ENCODE measurements at regions not wholly inside any gene's neighbourhood (a gene's known extent, or its start where the extent isn't known, plus 50 kb on each side); places are given as distances from the start of the nearest gene placed in this dataset.

DNA sequence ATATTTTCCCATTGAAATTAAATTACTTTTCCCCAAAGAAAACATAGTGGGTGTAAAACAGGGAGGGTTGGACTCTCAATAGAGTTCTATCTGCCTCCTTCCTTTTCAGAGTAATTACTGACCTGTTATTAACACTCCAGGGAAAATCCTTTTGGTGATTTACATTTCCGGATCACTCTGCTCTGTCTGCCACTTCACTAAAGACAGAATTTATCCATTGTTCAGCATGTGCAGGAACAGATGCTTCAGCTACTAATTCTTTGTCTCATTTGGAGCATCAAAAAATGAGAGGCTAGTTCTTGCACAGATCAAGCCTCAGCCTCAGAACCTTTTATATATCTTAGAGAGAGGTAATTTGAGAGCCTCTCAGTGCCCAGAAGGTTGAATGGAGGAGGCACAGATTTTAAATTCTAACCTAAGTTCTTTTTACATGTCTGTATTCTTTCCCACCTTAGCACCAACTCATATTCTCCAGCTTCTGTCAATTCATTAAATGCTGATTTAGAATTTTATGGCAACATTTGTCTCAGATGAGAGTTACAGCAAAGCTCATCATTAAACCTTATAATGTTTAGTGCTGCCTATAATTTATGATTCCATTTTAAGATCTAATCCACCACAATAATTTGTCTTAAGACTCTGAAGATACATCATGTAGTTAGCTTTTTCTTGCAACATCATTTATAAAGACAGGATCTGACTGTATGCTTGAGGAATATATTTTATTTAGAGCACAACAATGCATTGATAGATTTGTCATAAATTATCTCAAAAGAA lies 1494.4 kb downstream of the STIM2 start:
- DNase-seq = no peak

DNA sequence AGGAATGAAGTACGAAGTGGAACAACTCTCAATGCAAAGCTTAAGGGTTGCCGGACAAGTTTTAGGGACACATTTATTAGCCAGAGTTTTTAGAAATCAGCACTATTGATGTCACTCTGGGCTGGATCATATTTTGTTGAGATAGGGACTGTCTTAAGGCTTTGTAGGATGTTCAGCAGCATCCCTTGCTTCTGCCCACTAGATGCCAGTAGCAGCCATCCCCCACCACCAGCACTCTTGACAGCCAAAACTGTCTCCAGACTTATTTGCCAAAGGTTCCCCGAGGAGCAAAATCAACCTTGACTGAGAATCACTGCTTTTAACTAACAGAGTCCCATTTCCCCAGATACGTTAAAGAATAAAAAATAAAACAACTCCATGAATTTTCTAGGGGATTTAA lies 1497.3 kb downstream of the STIM2 start:
- no peak for DNase-seq

DNA sequence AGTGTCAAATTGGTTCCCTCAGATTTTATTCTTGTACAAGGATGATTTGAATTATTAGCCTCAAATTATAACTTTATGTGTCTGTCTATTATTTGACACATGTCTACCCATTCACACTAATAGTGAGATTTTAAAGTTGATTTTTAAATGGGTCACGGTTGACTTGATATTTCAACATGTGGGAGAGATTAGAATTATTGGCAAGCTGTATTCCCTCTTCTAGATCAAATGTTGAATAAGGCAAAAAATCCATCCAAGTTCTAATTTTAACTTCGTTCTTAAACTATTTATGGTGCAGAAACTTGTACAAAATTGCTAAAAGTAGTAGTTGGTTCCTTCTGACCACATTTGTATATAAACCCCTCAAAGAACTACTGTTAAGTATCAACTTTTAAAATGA lies 1498.0 kb downstream of the STIM2 start:
- DNase-seq = no peak

- DNase-seq = no peak
Observed at GRCh38 chr4:28360681-28361080, 1500.0 kb downstream of the STIM2 start.

DNA sequence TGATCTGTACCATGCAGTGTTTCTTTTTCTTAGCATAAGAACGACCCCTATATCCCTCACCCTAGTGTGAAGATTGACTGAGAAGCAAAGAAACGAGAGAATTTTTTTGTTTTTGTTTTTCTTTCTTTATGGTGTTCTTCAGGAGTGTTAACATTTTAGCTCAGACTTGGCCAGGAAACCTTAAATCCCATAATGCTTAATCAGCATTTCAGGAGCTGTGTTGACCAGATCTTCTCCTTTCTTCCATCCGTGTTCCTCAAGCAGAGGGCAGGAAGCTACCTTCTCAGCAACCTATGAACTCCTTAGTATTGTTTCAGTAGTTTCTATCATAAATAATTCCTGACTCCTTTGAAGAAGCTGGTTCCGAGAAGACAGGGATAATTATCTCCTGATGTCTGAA lies 1501.5 kb downstream of the STIM2 start:
- no peak for DNase-seq

GRCh38 chr4:28369499-28369898 lies 1508.9 kb downstream of the STIM2 start:
- no peak for DNase-seq

GRCh38 chr4:28373191-28373590 lies 1512.5 kb downstream of the STIM2 start:
- DNase-seq = no peak

DNA sequence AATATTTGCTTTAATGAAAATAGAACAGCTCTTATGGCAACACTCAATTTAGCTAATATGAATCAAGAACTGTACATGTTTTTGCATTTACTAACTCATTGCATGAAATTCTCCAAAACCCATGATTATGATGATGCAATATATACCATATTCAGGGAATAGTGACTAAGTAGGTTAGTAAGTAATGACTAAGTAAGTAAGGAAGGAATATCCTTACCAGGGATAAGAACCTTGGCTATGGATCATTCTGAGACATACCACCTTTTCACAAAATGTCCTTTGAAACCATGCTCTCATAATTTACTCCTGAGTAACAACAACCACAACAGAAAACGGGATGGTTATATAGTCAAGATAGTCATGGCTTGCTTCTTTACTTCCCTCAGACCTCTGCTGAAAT lies 1513.0 kb downstream of the STIM2 start:
- no peak for DNase-seq

GRCh38 chr4:28378109-28378830 lies 1517.6 kb downstream of the STIM2 start:
- no peak for DNase-seq

GRCh38 chr4:28385801-28386200 lies 1525.2 kb downstream of the STIM2 start:
- no peak for DNase-seq

DNA sequence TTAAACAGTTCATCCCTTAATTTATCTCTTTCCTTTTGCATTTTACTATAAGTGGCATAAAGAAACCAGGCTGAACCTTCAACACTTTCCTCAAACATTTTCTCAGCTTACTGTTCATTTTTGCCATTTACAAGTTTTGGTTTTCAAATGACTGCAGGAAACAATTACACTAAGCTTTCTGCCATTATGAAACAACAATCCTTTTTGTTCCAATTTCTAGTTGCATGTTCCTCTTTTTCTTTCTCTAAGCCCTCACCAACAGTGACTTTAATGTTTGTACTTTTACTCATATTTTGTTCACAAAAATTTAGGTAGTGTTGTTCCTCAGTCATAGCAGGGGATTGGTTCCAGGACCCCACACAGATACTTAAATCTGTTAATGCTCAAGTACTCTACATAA lies 1526.1 kb downstream of the STIM2 start:
- no peak for DNase-seq

DNA sequence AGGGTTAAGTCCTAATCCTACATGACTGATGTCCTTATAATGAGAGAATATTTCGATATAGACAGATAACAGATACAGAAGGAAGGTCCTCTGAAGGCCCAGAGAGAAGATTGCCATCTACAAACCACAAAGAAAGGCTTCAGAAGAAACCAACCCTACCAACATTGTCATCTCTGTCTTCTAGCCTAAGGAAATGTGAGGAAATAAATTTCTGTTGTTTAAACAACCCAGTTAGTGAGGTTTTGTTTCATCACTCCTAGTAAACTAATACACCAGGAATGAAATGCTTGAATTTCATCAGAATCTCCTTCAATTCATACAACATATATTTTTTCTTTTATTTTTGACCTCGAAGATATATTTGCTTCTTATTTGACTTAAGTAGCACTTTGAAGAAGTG lies 1527.8 kb downstream of the STIM2 start:
- no peak for DNase-seq

DNA sequence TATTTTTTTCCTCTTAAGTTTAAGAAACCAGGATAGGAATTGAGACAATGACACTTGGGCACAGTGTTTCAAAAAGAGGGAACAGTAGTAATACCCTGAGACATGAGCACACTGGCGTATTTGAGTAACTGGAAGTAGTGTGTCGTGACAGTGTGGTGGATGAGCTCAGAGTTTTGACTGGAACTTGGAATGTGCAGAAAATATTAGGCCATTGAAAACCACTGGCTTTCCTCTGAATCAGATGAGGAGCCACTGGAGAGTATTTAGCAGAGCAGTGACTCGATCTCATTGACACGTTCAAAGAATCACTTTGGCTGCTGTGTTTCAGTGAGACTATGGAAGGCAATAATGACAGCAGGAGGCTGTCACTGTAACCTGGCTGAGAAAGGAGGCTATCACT lies 1531.2 kb downstream of the STIM2 start:
- no peak for DNase-seq

DNA sequence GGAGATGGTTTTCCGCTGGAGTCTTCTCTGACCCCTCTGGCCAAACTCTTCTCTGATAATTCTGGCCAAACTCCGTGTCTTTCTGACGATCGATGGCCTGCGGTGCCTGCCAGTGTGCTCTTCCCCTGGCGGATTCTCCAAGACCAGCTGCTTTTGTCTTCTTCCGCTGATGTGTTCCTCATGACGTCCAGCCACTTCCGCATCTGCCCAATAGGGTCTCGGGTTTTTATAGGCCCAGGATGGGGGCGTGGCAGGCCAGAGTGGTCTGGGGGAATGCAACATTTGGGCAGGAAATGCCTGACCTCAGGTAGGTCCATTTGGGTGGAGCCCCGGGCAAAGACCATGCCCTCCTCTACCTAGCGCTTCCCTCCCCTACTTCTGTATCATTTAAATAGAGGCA lies 1542.1 kb downstream of the STIM2 start:
- no peak for DNase-seq

DNA sequence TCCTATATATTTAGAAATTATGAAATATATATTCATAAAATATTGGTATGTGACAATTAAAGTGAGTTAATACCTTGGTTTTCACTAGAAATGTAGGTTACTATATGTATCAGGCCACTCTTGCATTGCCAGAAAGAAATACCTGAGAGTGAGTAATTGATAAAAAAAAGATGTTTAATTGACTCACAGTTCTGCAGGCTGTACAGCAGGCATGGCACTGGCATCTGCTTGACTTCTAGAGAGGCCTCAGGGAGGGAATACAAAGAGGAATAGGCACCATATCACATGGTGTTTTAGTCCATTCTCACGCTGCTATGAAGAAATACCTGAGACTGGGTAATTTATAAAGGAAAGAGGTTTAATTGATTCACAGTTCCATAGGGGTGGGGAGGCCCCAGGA lies 1560.6 kb downstream of the STIM2 start:
- no peak for DNase-seq

GRCh38 chr4:28426251-28426650 lies 1565.6 kb downstream of the STIM2 start:
- no peak for DNase-seq

DNA sequence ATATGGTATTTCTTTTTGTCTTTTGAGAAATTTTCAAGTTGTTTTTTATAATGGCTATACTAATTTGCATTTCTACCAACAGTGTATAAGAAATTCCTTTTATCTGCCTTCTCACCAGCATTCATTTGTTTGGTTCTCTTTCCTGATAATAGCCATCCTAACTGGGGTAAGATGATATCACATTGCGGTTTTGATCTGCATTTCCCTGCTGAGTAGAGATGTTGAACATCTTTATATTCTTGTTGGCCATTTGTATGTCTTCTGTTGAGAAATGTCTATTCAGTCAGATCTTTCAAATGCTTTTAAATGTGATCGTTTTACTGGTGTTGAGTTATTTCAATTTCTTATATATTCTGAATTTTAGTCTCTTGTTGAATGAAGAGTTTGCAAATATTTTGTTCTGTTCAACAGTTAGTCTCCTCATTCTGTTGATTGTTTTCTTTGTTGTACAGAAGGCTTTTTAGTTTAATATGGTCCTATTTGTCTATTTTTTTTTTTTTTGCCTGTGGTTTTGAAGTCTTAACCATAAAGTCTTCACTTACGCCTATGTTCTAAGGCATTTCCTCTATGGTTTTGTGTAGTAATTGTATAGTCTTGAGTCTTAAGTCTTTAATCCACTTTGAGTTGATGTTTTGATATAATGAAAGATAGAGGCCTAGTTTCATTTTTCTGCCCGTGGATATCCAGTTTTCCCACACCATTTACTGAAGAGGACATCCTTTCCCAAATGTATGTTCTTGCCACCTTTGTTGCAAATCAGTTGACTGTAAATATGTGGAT lies 1566.9 kb downstream of the STIM2 start:
- no peak for DNase-seq

DNA sequence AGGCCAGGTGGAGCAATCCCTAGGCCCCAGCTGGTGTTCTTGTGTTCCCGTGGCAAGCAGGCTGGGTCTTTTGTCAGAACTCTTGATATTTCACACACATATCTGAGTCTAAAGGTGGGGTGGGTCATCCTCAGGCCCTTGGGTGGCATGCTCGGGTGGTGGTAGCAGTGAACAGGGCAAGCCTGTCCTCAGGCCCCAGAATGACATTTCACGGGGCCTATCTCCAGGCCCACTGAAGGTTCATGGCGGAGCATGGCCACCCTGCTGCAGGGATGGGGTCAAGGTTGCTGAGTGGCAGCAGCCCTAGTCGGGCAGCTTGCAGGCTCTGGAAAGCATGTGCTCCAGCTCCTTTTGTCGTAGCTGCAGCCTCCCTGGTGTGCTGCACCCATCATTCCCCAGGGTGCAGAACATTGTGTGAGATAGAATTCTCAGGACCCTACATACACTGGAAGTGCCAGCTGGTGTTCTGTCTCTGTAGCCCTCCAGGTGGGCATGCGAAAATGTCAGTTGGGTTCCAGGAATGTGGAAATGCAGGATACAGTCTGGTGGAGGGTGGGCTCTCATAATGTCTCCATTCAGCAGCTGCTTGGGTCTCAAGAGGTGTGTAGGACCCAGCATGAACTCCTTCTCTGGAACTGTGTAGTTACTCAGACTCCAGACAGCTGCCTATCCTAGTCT lies 1571.8 kb downstream of the STIM2 start:
- DNase-seq = no peak

DNA sequence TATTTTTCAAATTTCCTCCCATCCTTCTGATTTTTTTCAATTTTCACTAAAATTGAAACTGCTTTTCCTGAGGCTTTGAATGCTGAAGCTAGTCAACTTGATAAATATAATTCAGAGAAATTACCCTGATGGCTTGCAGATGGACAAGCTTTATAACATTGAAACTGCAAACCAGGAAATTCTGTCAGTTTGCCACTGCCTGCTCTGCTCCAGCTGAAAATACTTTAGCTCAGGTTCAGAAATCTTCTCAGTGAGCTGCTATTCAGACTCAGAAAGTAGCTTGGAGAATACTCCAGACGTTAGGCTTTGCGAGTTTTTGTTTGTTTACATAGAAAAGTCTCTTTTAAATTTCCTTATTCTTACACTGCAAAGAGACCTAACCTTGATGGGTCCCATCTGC lies 1574.7 kb downstream of the STIM2 start:
- DNase-seq = no peak

DNA sequence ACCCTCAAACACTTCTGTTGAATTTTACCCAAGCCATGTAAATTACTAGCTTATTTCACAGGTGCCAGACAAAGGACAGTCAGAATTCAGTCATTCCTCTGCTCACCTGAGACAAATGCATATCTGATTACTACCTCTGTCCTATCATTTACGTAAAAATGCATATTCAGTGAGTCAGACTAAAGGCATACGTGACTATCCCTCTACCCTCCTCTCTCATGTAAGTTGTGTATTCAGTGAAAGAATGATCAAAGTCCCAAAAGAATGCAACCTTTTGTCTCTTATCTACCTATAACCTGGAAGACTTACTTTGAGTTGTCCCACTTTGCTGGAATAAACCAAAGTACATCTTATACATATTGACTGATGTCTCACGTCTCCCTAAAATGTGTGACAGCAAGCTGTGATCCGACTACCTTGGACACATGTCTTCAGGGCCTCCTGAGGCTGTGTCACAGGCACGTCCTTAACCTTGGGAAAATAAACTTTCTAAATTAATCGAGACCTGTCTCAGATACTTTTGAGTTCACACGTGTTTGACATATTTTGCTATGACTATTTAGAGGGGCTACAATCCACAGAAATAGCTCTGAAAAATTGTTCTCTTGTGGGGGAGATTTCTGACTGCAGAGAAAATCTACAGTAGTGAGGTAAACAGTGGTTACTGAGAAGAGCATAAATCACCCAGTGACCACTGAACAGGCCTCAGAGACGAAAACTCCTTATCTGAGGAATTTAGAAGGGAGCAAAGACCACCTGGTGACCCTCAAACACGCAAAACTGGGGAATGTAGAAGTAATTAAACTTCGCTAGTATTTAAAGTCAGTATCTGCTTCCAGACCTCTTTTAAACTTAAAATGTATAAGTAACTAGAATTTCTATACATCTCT lies 1575.8 kb downstream of the STIM2 start:
- no peak for DNase-seq

DNA sequence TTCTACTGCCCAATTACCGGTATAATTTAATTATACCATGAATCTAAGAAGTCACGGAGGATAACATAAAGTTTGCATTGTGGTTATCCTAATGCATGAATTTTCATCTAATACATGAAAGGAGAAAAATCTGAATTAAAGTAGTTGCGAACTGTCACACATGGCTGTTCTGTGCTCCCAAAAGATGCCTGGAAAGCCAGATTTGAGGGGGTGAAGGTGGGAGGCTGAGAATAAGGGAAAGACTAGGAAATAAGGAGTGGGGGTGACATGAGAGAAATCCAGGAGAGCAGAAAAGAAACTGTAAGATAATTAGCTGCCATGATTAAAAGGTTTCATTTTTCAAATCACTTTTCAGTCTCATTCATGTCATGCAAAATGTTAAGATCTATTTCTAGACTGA lies 1582.7 kb downstream of the STIM2 start:
- DNase-seq = no peak

- DNase-seq = no peak
Observed at GRCh38 chr4:28443801-28444412, 1583.3 kb downstream of the STIM2 start.

Measured in activated effector memory CD4-positive, alpha-beta T cell treated with anti-CD3 and anti-CD28 coated beads, Interleukin-2, amount 50 U/mL, for 16 hours (primary cell).